Activated CD8-positive, alpha-beta T cell treated with anti-CD3 and anti-CD28 coated beads for 36 hours (primary cell): ENCODE measurements at regions not wholly inside any gene's neighbourhood (a gene's known extent, or its start where the extent isn't known, plus 50 kb on each side); places are given as distances from the start of the nearest gene placed in this dataset.

ENCODE experiments used
- ATAC-seq: fragments of 200-7000 bp; cut with Tn5 transposase; one replicate; pipeline ENCODE4 v1.10.0; 2021; ENCODE audit warnings: mild to moderate bottlenecking, moderate library complexity
- CTCF ChIA-PET: fragments of 350-600 bp; sonication (Branson Sonifier 250); formaldehyde crosslinking; loops from one replicate; lab custom pipeline; 2021; ENCODE audit warnings: antibody characterized with exemption; lab: Charles Lee
- POLR2A ChIA-PET: fragments of 350-600 bp; sonication (Branson Sonifier 250); formaldehyde crosslinking; loops from one replicate; lab custom pipeline; 2021; ENCODE audit warnings: antibody characterized with exemption; lab: Charles Lee
- DNase-seq: peaks from one replicate; pipeline ENCODE4 v3.0.0-alpha.2; 2020
- H3K27ac Mint-ChIP-seq: one replicate; pipeline ENCODE4 v1.8.0; 2021; ENCODE audit warnings: mild to moderate bottlenecking, mixed read lengths
- H3K27me3 Mint-ChIP-seq: one replicate; pipeline ENCODE4 v1.8.0; 2021; ENCODE audit warnings: mixed read lengths
- H3K36me3 Mint-ChIP-seq: one replicate; pipeline ENCODE4 v1.8.0; 2021; ENCODE audit warnings: low read depth, mixed read lengths
- H3K4me1 Mint-ChIP-seq: one replicate; pipeline ENCODE4 v1.8.0; 2021; ENCODE audit warnings: low read depth, mixed read lengths
- H3K4me3 Mint-ChIP-seq: one replicate; pipeline ENCODE4 v1.8.0; 2021; ENCODE audit warnings: mild to moderate bottlenecking, moderate library complexity, mixed read lengths
- H3K9me3 Mint-ChIP-seq: one replicate; pipeline ENCODE4 v1.8.0; 2021; ENCODE audit warnings: mixed read lengths
- CTCF ChIP-seq: fragments of 200-600 bp; IDR thresholded peaks from one replicate; pipeline ENCODE4 v1.8.0; 2022; ENCODE audit warnings: antibody characterized with exemption, mild to moderate bottlenecking
- intact Hi-C: fragments of 100-400 bp; cut with micrococcal nuclease; formaldehyde crosslinking; loops from one replicate; pipeline ENCODE4 v1.10.0; 2022

GRCh38 chr22:27123880-27124279 lies 466.5 kb downstream of the MIAT start:
- no peak for TF ChIP-seq CTCF
- no peaks in the 10 kb centered on the region for H3K36me3 Mint-ChIP-seq
- H3K4me3 Mint-ChIP-seq: no peak overlapping the region
- DNase-seq (no peak), ATAC-seq (no peak)
- no peaks in the 10 kb centered on the region for H3K9me3 Mint-ChIP-seq
- ChIA-PET CTCF (no interaction called here), POLR2A (no interaction called here)
- intact Hi-C loops: no loop called here
- no peak overlapping the region for H3K27ac Mint-ChIP-seq
- H3K4me1 Mint-ChIP-seq: no peaks in the 10 kb centered on the region
- H3K27me3 Mint-ChIP-seq: peaks cover 11% of the 10 kb centered on the region

- Mint-ChIP-seq H3K36me3 (no peaks in the 10 kb centered on the region), H3K4me3 (no peak overlapping the region), H3K9me3 (no peaks in the 10 kb centered on the region), H3K27ac (no peak overlapping the region), H3K27me3 (peaks cover 15% of the 10 kb centered on the region), H3K4me1 (no peaks in the 10 kb centered on the region)
- no peak for DNase-seq
- no peak for ATAC-seq
- TF ChIP-seq CTCF: no peak
- ChIA-PET POLR2A (no interaction called here), CTCF (no interaction called here)
- intact Hi-C loops: no loop called here
Observed at GRCh38 chr22:27124351-27124966, 467.1 kb downstream of the MIAT start.

- Mint-ChIP-seq H3K4me1 (no peaks in the 10 kb centered on the region), H3K36me3 (no peaks in the 10 kb centered on the region), H3K9me3 (no peaks in the 10 kb centered on the region), H3K4me3 (no peak overlapping the region), H3K27me3 (peaks cover 16% of the 10 kb centered on the region), H3K27ac (no peak overlapping the region)
- CTCF ChIA-PET: no interaction called here
- ATAC-seq (no peak), DNase-seq (no peak)
- POLR2A ChIA-PET: no interaction called here
- no peak for TF ChIP-seq CTCF
- intact Hi-C loops: no loop called here
Observed at GRCh38 chr22:27125539-27125938, 468.2 kb downstream of the MIAT start.

- H3K4me3 Mint-ChIP-seq: no peak overlapping the region
- H3K27me3 Mint-ChIP-seq: peaks cover 20% of the 10 kb centered on the region
- H3K36me3 Mint-ChIP-seq: no peaks in the 10 kb centered on the region
- CTCF ChIA-PET: no interaction called here
- no peak for TF ChIP-seq CTCF
- POLR2A ChIA-PET: interaction anchor here (1.1 kb wide), 1 partner anchor 26 kb away, joined by 3 read pairs; no protein-coding TSS in a partner anchor
- H3K9me3 Mint-ChIP-seq: no peaks in the 10 kb centered on the region
- DNase-seq: no peak
- no peak overlapping the region for H3K27ac Mint-ChIP-seq
- ATAC-seq: no peak
- H3K4me1 Mint-ChIP-seq: no peaks in the 10 kb centered on the region
- intact Hi-C loops: no loop called here
Observed at GRCh38 chr22:27127911-27128310, 470.5 kb downstream of the MIAT start.

GRCh38 chr22:27128461-27129085 lies 471.2 kb downstream of the MIAT start:
- Mint-ChIP-seq H3K4me3 (no peak overlapping the region), H3K27me3 (peaks cover 21% of the 10 kb centered on the region), H3K36me3 (no peaks in the 10 kb centered on the region), H3K4me1 (no peaks in the 10 kb centered on the region), H3K27ac (no peak overlapping the region), H3K9me3 (no peaks in the 10 kb centered on the region)
- ATAC-seq (no peak), DNase-seq (no peak)
- TF ChIP-seq CTCF: no peak
- intact Hi-C loops: no loop called here
- ChIA-PET POLR2A (interaction anchor here (1.1 kb wide), 1 partner anchor 26 kb away, joined by 3 read pairs; no protein-coding TSS in a partner anchor), CTCF (no interaction called here)
